Fibroblast of lung (primary cell): ENCODE measurements at regions not wholly inside any gene's neighbourhood (a gene's known extent, or its start where the extent isn't known, plus 50 kb on each side); places are given as distances from the start of the nearest gene placed in this dataset.

Experiments used
- DNase-seq, 2 donors: peaks; one replicate each; pipeline versions ENCODE4 v3.0.0 to v3.0.0-alpha.2; 2010; ENCODE audit warnings: low read depth in 2 of 2
- H2AFZ ChIP-seq: 2 replicates; pipeline ENCODE4 v1.5.1; 2012; ENCODE audit warnings: low read length, control low read depth, inconsistent platforms
- H3K27ac ChIP-seq: 2 replicates; pipeline ENCODE4 v1.5.1; 2011; ENCODE audit warnings: low read length, control low read depth; ENCODE audit not compliant: insufficient read depth
- H3K27me3 ChIP-seq: 2 replicates; pipeline ENCODE4 v1.5.1; 2011; ENCODE audit warnings: mild to moderate bottlenecking, low read length; ENCODE audit not compliant: control insufficient read depth, insufficient read depth
- H3K36me3 ChIP-seq: 2 replicates; pipeline ENCODE4 v1.5.1; 2011; ENCODE audit warnings: low read length; ENCODE audit not compliant: control insufficient read depth, insufficient read depth
- H3K4me1 ChIP-seq: 2 replicates; pipeline ENCODE4 v1.5.1; 2011; ENCODE audit warnings: low read length; ENCODE audit not compliant: control insufficient read depth, insufficient read depth; ENCODE audit errors: extremely low read depth
- H3K4me2 ChIP-seq: 2 replicates; pipeline ENCODE4 v1.5.1; 2011; ENCODE audit warnings: low read length, control low read depth; ENCODE audit not compliant: insufficient read depth; ENCODE audit errors: extremely low read depth
- H3K4me3 ChIP-seq, 4 experiments: fragments of 200-600 bp in 1 of 4; sonication (generic) in 1 of 4; replicated peaks in 1 of 4; 2 replicates each; pipeline ENCODE4 v1.5.1; 2011 to 2016; ENCODE audit warnings: low read length in 4 of 4, low read depth in 3 of 4, mild to moderate bottlenecking in 3 of 4, control low read depth in 2 of 4, inconsistent platforms in 1 of 4, mixed read lengths in 1 of 4; ENCODE audit not compliant: insufficient read depth in 1 of 4; ENCODE audit errors: control extremely low read depth in 1 of 4
- H3K79me2 ChIP-seq: 2 replicates; pipeline ENCODE4 v1.5.1; 2012; ENCODE audit warnings: mild to moderate bottlenecking, low read length, inconsistent platforms; ENCODE audit not compliant: control insufficient read depth, insufficient read depth
- H3K9ac ChIP-seq: 2 replicates; pipeline ENCODE4 v1.5.1; 2011; ENCODE audit warnings: mild to moderate bottlenecking, low read length, control low read depth; ENCODE audit not compliant: insufficient read depth
- H3K9me3 ChIP-seq: 2 replicates; pipeline ENCODE4 v1.5.1; 2012; ENCODE audit warnings: low read depth, low read length; ENCODE audit not compliant: control insufficient read depth, insufficient read depth
- H4K20me1 ChIP-seq: 2 replicates; pipeline ENCODE4 v1.5.1; 2011; ENCODE audit warnings: low read length; ENCODE audit not compliant: control insufficient read depth, insufficient read depth; ENCODE audit errors: extremely low read depth
- EZH2 ChIP-seq: IDR thresholded peaks from 2 replicates; pipeline ENCODE4 v1.5.1; 2012; ENCODE audit warnings: low read length, control low read depth, mild to moderate bottlenecking; ENCODE audit errors: missing control alignments
- TF ChIP-seq, protein P1 (sequence below), 2 donors: IDR thresholded peaks in 1 of 2; conservative IDR thresholded peaks in 1 of 2; 1 replicate in 1 of 2; 2 replicates in 1 of 2; pipeline ENCODE4 v1.5.1; 2011 to 2012; ENCODE audit warnings: low read length in 2 of 2, control low read depth in 1 of 2, inconsistent platforms in 1 of 2, low read depth in 1 of 2, mild to moderate bottlenecking in 1 of 2

DNA sequence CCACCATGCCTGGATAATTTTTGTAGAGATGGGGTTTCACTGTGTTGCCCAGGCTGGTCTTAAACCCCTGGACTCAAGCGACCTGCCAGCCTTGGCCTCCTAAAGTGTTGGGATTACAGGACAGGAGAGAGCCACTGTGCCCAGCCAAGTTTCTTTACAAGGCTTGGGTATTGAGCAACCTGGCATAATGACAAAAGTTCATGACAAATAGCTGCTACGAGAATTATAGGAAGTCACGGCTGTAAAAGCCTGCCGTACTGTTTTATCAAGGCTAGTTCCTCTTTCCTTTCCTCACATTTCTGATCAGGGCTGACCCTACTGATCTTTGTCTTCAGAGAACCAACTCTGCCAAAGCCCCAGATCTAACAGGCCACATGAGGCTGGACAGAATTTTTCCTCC lies 490.4 kb upstream of the SPRED2 start:
- H2AFZ ChIP-seq: no peak overlapping the region
- no peaks in the 10 kb centered on the region for H3K36me3 ChIP-seq
- no peak overlapping the region for H3K9ac ChIP-seq
- no peaks in the 10 kb centered on the region for H4K20me1 ChIP-seq
- H3K27me3 ChIP-seq: no peaks in the 10 kb centered on the region
- H3K4me3 ChIP-seq: no peak overlapping the region
- H3K4me2 ChIP-seq: no peak overlapping the region
- no peaks in the 10 kb centered on the region for H3K79me2 ChIP-seq
- H3K27ac ChIP-seq: no peak overlapping the region
- H3K4me1 ChIP-seq: no peaks in the 10 kb centered on the region
- no peaks in the 10 kb centered on the region for H3K9me3 ChIP-seq
- peak in 1 of 2 donors; percentile 43 for DNase-seq
- TF ChIP-seq, protein P1, sequence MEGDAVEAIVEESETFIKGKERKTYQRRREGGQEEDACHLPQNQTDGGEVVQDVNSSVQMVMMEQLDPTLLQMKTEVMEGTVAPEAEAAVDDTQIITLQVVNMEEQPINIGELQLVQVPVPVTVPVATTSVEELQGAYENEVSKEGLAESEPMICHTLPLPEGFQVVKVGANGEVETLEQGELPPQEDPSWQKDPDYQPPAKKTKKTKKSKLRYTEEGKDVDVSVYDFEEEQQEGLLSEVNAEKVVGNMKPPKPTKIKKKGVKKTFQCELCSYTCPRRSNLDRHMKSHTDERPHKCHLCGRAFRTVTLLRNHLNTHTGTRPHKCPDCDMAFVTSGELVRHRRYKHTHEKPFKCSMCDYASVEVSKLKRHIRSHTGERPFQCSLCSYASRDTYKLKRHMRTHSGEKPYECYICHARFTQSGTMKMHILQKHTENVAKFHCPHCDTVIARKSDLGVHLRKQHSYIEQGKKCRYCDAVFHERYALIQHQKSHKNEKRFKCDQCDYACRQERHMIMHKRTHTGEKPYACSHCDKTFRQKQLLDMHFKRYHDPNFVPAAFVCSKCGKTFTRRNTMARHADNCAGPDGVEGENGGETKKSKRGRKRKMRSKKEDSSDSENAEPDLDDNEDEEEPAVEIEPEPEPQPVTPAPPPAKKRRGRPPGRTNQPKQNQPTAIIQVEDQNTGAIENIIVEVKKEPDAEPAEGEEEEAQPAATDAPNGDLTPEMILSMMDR (conservative IDR thresholded peaks at IDR 0.05 in 1 of 2, IDR thresholded peaks at IDR 0.05 in 1 of 2; ENCODE audit: low read depth in 1 of 2, low read length in 2 of 2): no peak
- TF ChIP-seq EZH2: no peak

DNA sequence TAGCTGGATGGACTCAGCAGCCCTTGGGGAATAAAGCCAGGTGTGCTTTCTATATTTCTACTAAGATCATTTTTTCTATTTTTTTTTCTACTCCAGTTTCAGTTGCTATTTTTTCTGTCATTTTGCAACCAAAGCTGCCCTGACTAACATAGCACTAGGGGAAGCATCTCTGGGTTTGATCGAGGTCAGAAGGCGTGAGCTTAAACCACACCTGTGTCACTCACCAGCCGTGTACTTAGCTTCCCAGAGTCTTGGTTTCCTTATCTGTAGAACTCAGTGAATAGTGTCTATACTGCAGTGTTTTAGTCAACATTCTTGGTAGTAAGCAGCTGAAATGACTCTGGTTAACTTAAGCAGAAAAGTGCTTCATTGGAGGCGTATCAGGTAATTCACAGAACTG lies 489.6 kb upstream of the SPRED2 start:
- Histone ChIP-seq H3K9me3 (no peaks in the 10 kb centered on the region), H3K27me3 (no peaks in the 10 kb centered on the region), H3K79me2 (no peaks in the 10 kb centered on the region), H3K9ac (no peak overlapping the region), H3K27ac (no peak overlapping the region), H2AFZ (no peak overlapping the region), H3K36me3 (no peaks in the 10 kb centered on the region), H4K20me1 (no peaks in the 10 kb centered on the region), H3K4me3 (no peak overlapping the region), H3K4me2 (no peak overlapping the region), H3K4me1 (no peaks in the 10 kb centered on the region)
- no peak for DNase-seq
- TF ChIP-seq, protein P1 (conservative IDR thresholded peaks at IDR 0.05 in 1 of 2, IDR thresholded peaks at IDR 0.05 in 1 of 2; ENCODE audit: low read depth in 1 of 2, low read length in 2 of 2): no peak
- TF ChIP-seq EZH2: no peak

GRCh38 chr2:65921116-65921515 lies 488.7 kb upstream of the SPRED2 start:
- DNase-seq: no peak
- H3K4me2 ChIP-seq: no peak overlapping the region
- no peaks in the 10 kb centered on the region for H3K79me2 ChIP-seq
- no peaks in the 10 kb centered on the region for H4K20me1 ChIP-seq
- no peak overlapping the region for H3K9ac ChIP-seq
- H2AFZ ChIP-seq: no peak overlapping the region
- H3K9me3 ChIP-seq: no peaks in the 10 kb centered on the region
- H3K36me3 ChIP-seq: no peaks in the 10 kb centered on the region
- no peak overlapping the region for H3K4me3 ChIP-seq
- no peaks in the 10 kb centered on the region for H3K4me1 ChIP-seq
- TF ChIP-seq, protein P1 (conservative IDR thresholded peaks at IDR 0.05 in 1 of 2, IDR thresholded peaks at IDR 0.05 in 1 of 2; ENCODE audit: low read depth in 1 of 2, low read length in 2 of 2): no peak
- no peak for TF ChIP-seq EZH2
- H3K27ac ChIP-seq: no peak overlapping the region
- no peaks in the 10 kb centered on the region for H3K27me3 ChIP-seq
